ENCODE measurements at regions not wholly inside any gene's neighbourhood (a gene's known extent, or its start where the extent isn't known, plus 50 kb on each side); places are given as distances from the start of the nearest gene placed in this dataset.
"Not testable (repeated sequence)": the region's sequence is repeated elsewhere in the genome, so short reads cannot be mapped to it uniquely, and the experiment has no call there.

DNA sequence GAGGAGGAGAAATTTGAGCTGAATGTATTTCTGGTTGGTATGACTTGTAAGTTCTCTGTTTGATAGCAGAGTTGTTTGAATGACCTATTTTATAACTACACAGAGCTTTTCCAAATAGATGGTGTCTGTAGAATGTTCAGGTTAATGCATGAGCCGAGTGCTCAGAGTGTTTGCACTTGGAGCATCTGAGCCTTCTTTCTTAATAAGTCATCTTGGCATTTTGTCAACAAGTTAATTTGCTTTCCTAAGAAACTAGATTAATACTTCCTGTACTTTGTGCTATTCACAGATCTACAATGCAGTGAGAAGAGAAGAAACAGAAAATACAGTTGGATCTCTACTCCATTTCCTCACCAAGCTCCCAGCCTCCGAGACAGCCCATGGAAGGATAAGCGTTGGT, 138.2 kb downstream of the PLCE1 start:
- DNase-seq = no peak

- no peak for DNase-seq
These were observed 139.5 kb downstream of the PLCE1 start for GRCh38 chr10:94133239-94133638.

GRCh38 chr10:94137747-94138146, 144.0 kb downstream of the PLCE1 start:
- no peak for DNase-seq

DNA sequence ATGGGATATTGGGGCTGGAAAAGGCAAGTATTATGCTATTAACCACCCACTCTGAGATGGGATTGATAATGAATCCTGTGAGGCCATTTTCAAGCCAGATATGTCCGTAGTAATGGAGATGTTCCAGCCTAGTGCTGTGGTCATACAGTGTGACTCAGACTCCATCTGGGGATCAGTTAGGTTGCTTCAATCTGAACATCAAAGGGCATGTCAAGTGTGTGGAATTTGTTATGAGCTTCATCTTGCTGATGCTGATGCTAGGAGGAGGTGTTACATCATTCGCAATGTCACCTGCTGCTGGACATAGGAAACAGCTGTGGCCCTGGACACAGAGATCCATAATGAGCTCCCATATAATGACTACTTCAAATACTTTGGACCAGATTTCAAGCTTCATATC, 144.7 kb downstream of the PLCE1 start:
- no peak for DNase-seq

DNA sequence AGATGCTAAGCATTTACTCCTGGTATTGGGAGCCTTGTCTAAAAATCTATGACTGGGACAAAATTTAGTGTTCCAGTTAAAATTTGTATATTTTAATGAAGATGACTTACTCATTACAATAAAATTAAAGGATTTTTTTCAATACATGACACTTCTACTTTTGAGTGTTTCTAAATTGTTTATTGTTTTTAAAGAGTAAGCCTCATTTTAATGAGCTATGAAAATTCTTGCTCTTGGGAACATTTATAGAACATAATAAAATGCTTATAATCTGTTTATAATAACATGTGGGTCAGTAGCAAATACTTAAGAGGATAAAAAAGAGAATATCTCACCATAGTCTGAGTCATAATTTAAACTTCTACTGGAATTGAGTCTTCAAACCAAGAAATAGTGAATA, 149.5 kb downstream of the PLCE1 start:
- no peak for DNase-seq

GRCh38 chr10:94146313-94146712, 152.6 kb downstream of the PLCE1 start:
- DNase-seq = no peak

GRCh38 chr10:94146746-94147145, 153.0 kb downstream of the PLCE1 start:
- DNase-seq = no peak

DNA sequence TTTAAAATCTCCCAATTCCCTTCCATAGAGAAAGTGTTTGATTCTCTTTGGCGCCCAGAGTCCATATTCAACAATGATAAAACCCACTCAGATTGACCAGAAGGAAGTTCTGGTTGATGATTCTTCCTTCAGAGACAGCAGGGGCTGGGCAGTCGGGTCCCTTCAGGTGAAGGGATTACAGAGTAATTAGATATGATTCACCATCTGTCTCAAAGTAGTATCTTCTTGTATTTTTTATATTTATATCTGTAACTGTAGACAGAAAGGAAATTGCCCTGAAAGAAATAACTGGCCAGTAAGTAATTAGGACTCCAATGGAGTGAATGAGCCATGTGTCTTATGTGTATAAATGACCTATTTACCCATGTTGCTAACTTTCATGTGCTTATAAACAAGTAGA, 156.0 kb downstream of the PLCE1 start:
- DNase-seq = no peak

DNA sequence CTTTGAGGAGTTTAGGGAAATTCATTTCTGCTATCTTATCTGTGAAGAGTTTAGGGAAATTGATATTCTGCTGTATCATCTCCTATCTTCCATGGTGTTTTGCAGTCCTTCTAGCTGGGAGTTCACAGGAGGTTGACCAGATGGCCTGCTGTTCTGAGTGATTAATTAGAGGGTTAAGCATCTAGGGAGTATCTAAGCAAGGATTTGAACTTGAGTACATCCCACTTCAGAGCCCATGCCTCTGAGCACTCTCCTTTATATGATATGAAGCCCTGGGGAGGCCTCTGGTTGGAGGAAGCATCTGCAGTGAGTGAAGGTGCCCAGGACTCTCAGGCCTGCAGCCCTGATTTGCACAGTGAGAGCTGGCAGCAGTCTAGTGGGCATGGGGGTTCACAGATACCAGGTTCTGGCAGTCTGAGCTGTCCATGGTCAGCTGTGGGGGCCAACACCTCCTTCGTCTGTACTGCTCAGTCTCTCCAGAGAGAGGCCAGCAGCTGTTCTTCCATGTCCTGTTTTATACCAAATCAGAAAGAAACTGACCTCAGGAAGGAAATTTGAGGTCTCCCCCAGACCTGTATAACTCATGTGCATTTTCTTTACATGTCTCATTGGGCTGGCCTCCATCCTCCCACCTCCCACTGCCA, 156.9 kb downstream of the PLCE1 start:
- no peak for DNase-seq

DNA sequence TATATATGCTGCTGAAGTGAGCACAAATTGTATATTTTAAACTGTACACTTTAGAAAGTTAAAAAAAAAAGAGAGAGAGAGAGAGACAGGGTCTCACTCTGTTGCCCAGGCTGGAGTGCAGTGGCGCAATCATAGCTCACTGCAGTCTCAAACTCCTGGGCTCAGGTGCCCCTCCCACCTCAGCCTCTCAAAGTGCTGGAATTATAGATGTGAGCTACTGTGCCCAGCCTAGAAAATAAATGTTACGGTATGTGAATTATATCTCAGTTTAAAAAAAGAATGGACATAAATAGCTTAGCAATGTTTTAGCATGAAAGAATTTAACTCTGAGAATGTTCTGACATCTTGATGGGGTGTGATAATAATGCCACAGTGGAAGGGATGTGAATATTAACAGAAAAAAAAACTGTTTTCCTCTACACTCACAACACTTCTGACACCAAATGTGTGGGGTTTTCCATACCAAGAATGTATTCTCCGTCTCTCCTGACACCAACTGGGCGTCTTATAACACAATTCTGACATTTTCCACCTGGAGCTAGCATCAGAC, 162.1 kb downstream of the PLCE1 start:
- no peak for DNase-seq

DNA sequence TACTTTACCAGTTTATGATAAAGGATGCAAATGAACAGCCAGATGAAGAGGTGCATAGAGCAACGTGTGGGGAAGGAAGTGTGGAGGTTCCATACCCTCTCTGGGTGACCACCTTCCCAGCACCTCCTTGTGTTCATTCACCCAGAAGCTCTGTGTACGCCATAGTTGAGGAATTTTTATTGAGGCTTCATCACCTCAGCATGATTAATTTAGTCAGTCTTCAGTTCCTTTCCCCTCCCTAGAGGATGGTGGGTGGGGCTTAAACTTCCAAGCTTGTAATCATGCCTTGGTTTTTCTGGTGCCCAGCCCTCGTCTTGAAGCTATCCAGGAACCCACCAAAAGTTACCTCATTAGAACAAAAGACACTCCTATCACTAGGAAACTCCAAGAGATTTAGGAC, 162.7 kb downstream of the PLCE1 start:
- DNase-seq = no peak

- not testable (repeated sequence) for DNase-seq
These were observed 171.5 kb downstream of the PLCE1 start for GRCh38 chr10:94165158-94165611.

- no peak for DNase-seq
These were observed 178.6 kb downstream of the PLCE1 start for GRCh38 chr10:94172332-94172731.

DNA sequence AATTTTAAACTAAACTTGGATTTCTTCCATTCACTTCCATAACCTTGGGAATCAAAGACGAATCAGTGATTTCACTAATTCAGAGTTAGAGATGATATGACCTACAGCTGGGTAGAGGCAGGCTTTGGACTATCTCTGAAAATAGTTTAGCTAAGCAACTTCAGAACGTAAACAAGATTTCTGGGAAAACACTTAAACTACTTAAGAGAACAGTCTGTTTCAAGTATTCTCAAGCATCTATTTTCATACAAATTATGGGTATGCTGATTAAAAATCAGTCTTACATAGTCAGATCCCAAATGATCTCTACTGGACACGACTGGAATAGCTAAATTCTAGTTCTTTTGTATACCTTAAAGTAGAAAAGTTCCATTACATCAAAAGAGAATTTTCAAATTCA, 179.9 kb downstream of the PLCE1 start:
- DNase-seq = no peak

GRCh38 chr10:94174838-94175237, 181.1 kb downstream of the PLCE1 start:
- no peak for DNase-seq

- DNase-seq = no peak
These were observed 184.1 kb downstream of the NOC3L start for GRCh38 chr10:94178475-94179253.

- DNase-seq = no peak
These were observed 182.2 kb downstream of the NOC3L start for GRCh38 chr10:94180576-94180975.

GRCh38 chr10:94183666-94184264, 179.0 kb downstream of the NOC3L start:
- DNase-seq = no peak

DNA sequence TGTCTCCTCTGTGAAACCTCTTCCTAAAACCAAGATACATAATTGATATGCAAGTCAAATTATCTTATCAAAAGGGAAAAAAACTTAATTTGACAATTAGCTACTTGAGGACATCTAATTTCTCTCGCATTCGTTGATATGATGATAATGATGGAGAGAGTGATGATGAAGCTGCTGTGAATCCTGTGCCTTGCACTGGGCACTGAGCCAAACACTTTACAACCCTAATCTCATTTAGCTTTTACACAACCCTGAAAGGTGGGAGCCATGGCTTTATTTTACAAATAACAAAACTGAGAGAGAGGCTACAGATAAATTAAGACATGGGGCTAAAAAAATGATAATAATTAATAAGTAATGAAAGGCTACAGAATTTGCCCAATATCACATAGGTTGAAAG, 176.0 kb downstream of the NOC3L start:
- DNase-seq = no peak

DNA sequence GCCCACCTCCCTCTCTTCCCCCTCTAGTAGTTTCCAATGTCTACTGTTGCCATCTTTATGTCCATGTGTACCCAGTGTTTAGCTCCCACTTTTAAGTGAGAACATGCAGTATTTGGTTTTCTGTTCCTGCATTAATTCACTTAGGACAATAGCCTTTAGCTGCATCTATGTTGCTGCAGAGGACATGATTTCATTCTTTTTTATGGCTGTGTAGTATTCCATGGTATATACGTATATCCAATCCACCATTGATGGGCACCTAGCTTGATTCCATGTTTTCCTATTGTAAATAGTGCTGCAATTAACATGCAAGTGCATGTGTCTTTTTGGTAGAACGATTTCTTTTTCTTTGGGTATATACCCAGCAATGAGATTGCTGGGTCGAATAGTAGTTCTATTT, 170.4 kb downstream of the NOC3L start:
- no peak for DNase-seq

GRCh38 chr10:94192974-94193373, 169.8 kb downstream of the NOC3L start:
- DNase-seq = no peak

GRCh38 chr10:94193466-94193924, 169.2 kb downstream of the NOC3L start:
- no peak for DNase-seq

DNA sequence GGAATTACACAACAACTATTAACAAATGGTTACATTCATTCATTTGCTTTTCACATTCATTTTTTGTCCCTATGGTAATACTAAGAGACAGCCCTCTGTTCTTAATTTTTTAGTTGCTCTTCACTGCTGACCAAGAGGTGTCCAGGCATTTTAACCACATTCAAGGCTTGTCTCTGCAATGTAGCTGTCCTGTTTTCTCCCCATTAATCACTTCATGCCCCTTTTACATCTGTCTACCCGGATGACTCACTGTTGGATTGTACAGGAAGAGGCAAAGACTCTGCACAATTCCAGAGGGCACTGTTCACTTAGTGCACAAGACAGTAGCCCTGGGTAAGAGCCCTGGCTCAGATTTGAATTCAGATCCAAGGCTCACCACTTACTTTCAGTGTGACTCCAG, 168.5 kb downstream of the NOC3L start:
- DNase-seq = no peak

- no peak for DNase-seq
These were observed 165.5 kb downstream of the NOC3L start for GRCh38 chr10:94197241-94197640.
